Stimulated activated CD4-positive, alpha-beta T cell treated with anti-CD3 and anti-CD28 coated beads, TNF-alpha, amount 100 ng/mL, for 1 hour (primary cell): ENCODE measurements at regions not wholly inside any gene's neighbourhood (a gene's known extent, or its start where the extent isn't known, plus 50 kb on each side); places are given as distances from the start of the nearest gene placed in this dataset.

ENCODE experiments used
- DNase-seq, 3 donors: peaks; one replicate each; pipeline ENCODE4 v3.0.0-alpha.2; 2020; ENCODE audit warnings: low read depth in 3 of 3, low spot score in 1 of 3

DNA sequence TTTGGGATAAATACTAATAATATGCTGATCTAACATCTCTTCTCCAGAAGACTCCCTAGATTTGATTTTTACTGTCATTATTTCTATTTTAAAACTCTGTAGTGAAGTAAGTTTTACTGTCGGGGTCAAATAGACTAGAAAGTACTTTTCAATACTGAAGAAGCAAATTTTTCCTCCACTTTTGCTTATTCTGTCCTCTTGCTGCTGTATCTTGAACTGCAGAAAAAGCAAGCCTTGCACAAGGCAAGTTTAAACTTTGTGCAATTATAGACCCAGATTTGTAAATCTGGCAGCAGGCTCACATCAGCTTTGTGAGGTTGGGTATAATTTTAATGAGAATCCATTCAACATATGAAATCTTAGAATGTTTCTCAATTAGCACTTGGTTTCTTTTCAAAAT lies 151.1 kb upstream of the ETS2 start:
- no peak for DNase-seq

GRCh38 chr21:38658511-38658910 lies 147.2 kb upstream of the ETS2 start:
- no peak for DNase-seq

- DNase-seq, result no peak
Observed at GRCh38 chr21:38659936-38660332, 145.8 kb upstream of the ETS2 start.

DNA sequence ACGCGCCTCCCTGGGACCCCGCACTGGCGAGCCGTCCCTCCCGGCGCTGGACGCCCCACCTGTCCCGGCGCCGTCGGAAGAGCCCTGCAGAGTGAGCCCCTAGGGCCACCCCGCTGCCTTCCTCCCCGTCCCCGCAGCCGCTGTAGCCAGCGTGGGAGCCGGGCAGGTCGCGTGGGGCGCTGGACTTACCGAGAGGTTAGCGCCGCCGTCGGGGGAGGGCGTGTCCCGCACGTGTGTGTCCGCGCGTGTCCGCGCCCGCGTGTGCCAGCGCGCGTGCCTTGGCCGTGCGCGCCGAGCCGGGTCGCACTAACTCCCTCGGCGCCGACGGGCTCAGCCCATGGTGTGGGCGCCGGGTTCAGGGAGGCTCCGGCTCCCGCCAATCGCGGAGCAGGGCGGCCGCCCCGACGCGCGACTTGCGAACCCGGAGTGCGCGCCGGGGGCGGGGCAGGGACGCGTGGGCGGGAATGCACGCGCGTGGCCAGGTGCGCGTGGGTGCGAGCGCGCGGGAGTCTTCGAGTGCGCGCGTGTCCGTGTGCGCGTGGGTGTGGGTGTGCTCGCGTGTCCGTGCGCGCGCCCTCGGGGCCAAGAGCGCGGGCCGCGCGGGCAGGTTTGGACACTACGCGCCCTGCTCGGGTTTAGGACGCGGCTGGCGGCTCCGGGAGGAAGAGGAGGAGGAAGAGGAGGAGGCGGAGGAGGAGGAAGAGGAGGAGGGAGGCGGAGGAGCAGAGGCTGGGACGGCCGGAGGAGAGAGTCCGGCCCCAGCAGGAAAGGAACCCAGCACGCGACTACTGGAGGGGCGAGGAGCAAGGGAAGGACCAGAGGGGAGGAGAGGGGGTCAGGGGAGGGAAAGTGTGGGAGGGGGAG lies 145.2 kb upstream of the ETS2 start:
- DNase-seq, result no peak

GRCh38 chr21:38661197-38661871 lies 144.4 kb upstream of the ETS2 start:
- DNase-seq, result no peak

- no peak for DNase-seq
Observed at GRCh38 chr21:38661889-38662568, 143.7 kb upstream of the ETS2 start.

GRCh38 chr21:38663282-38663681 lies 142.4 kb upstream of the ETS2 start:
- DNase-seq, result no peak

- DNase-seq, result no peak
Observed at GRCh38 chr21:38664315-38664714, 141.4 kb upstream of the ETS2 start.

- no peak for DNase-seq
Observed at GRCh38 chr21:38664841-38665240, 140.9 kb upstream of the ETS2 start.

DNA sequence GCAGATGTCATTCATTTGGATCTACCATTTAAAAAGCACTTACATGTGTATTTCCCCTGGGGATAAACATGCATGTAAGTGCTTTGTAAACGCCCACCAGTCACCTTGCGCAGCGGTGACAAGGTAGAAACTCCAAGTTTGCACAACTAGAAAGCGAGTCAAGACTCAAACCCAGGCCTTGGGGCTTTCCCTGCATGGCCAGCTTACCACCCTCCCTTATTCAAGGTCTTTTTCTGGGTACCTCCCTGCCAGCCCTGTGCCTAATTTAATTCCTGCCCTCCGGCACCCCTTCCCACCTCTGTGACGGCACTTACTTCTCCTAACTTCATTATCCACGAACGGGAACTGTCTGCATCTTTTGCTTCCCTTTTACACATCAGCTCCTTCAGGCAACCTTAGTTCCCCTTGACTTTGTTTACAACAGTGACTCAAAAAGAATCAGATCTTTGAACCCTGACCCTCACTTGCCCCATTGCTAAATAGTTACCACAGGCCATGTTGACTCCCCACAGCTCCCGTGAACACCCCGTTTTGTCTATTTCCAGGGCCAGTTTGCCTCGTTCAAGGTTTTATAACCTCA lies 138.3 kb upstream of the ETS2 start:
- no peak for DNase-seq

DNA sequence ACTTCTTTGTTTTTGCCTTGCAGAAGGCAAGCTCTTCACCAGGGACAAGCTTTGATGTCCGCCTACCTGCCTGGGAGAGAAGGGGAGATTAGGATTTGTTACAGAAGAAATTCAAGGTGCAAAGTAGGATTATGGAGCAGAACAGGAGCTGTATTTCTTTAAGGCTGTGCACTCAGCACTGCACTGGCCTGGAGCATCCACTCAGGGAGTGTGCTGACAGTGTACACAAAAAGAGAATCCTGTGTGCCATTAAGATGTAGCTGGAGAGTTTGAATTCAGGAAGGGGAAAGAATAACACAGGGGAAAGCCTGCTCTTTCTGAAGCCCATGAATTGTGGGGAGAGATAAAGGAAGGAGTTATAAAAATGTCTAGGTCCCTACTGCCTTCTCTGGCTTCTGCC lies 137.7 kb upstream of the ETS2 start:
- DNase-seq, result no peak

DNA sequence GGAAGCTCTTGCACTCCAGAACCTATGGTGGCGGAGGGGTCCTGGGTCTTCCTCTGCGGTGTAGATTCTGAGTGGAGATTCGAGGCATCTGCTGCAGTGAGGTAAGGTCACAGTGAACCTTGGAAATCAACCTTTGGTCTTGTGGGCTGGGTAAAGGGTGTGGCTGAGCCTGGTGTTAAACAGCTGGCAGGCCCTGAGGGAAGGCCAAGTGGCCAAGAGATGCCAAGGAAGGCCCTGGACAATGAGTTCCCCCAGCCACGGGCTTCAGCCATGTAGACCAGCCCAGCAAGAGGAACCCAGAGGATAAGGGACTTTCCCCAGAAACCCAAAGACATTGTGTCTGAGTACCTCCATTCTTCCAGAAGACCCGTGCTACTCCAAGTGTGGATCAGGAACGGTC lies 137.2 kb upstream of the ETS2 start:
- no peak for DNase-seq

DNA sequence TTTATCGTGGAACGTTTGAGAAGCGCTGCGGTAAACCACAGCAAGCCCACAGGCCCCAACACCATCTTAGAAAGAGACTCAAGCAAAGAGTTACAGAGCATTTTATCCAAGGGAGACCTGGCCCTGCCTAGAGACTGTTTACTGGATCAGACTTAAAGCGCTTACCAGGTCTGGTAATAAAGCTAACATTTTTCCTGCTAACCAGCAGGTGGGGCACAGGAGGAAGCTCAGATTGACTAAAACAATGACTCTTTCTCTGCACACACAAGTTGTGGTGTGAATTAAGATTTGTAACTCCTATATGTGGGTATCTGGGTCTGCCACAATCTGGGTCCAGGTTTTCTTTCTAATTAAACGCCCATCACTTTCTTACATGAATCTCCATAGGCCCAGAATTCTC lies 136.5 kb upstream of the ETS2 start:
- no peak for DNase-seq

- no peak for DNase-seq
Observed at GRCh38 chr21:38670861-38671260, 134.9 kb upstream of the ETS2 start.

GRCh38 chr21:38671773-38672172 lies 134.0 kb upstream of the ETS2 start:
- no peak for DNase-seq

DNA sequence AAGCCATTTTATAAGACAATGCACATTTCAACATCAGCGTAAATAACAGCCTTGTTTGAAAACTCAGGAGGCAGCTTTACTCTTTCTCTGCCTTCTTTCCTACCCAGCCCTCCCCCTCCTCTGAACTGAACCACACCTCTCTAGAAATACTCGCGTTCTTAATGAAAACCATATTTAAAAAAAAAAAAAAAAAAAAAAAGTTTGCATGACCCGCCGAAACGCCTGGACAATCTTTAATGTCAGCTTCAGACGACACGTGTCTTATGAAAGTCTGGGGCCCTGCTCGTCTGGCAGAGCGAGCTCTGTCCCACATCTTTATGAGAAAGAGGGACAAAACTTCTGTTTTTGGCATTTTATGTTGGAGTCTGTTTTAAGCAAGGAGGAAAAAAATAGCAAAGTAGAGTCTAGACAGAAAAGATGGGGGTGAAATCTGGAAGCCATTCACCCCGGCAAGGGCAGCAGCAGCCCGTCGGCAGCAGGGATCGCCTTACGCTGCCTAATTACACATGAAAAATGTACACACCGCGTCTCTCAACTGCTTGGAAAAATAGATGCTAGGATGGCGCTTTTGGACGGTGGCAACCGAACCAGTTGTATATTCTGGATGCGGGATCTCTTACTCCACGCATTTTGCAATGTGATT lies 130.4 kb upstream of the ETS2 start:
- no peak for DNase-seq

DNA sequence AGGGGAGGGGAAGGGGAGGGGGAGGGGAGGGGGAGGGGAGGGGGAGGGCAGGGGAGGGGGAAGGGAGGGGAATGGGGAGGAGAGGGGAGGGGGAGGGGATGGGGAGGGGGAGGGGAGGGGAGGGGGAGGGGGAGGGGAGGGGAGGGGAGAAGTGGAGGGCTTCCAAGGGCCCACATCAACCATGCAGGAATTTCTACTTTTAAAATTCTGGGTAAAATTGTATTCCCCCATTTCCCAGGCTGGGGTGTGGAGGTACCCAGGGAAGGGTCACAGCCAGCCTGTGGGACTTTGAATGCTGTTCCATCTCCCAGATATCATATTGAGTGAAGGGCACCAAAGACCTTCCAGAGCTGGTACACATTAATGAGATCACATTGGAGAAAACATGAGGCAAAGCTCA lies 126.9 kb upstream of the ETS2 start:
- DNase-seq, result no peak

GRCh38 chr21:38679534-38679933 lies 126.2 kb upstream of the ETS2 start:
- no peak for DNase-seq

DNA sequence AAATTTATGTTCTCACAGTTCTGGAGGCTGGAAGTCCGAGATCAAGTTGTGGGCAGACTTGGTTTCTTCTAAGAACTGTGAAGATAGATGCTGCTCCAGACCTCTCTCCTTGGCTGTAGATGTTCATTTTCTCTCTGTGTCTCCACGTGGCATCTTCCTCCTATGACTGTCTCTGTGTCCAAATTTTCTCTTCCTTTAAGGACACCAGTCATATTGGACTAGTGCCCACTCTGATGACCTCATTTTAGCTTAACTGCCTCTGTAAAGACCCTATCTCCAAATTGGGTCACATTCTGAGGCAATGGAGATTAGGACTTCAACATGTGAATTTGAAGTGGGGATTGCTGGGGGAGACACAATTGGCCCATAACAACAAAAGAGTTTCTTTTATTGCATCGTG lies 125.3 kb upstream of the ETS2 start:
- no peak for DNase-seq

DNA sequence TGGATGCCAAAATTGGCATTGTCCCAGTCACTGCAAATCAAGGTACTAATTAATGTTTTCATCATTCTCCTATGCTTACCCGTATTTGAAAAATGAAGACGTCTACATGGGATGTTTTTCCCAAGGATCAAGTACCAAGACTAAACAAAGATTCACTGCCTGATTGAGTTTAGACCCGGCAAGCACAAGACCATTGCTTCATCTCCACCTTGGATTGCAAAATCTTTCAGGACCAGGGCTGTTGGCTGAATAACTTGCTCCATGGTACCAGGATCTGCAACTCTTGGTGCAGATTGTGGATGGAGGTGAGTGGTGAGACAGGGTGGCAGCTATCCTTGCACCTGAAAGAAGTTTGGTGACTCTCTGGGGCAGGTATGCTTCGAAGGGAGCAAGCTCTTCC lies 122.5 kb upstream of the ETS2 start:
- no peak for DNase-seq

GRCh38 chr21:38688068-38688467 lies 117.7 kb upstream of the ETS2 start:
- DNase-seq, result no peak
